A673 (cell line): ENCODE measurements at regions not wholly inside any gene's neighbourhood (a gene's known extent, or its start where the extent isn't known, plus 50 kb on each side); places are given as distances from the start of the nearest gene placed in this dataset.

Source experiments
- CTCF ChIP-seq: fragments of 300-800, 200-600 bp; sonication (generic); conservative IDR thresholded peaks from 2 replicates; pipeline ENCODE4 v1.5.1; 2017; ENCODE audit warnings: low read depth, mild to moderate bottlenecking, antibody characterized with exemption, low read length, moderate library complexity, mixed read lengths
- EZH2 ChIP-seq: fragments of 200-600 bp; sonication (generic); IDR thresholded peaks from 2 replicates; pipeline ENCODE4 v1.6.1; 2017; ENCODE audit warnings: borderline replicate concordance, low read depth, mild to moderate bottlenecking, mixed read lengths, antibody characterized with exemption, low read length; ENCODE audit not compliant: poor library complexity, severe bottlenecking

- TF ChIP-seq CTCF: no peak
- no peak for TF ChIP-seq EZH2
Measured at GRCh38 chr2:224213396-224213795, 174.3 kb upstream of the SERPINE2 start.
